ENCODE measurements at regions not wholly inside any gene's neighbourhood (a gene's known extent, or its start where the extent isn't known, plus 50 kb on each side); places are given as distances from the start of the nearest gene placed in this dataset.

- Mint-ChIP-seq H3K27ac (no peak overlapping the region), H3K27me3 (no peaks in the 10 kb centered on the region), H3K4me3 (ENCODE audit: low read depth) (no peak overlapping the region), H3K36me3 (ENCODE audit: insufficient read depth) (no peaks in the 10 kb centered on the region), H3K4me1 (ENCODE audit: low read depth) (peaks cover 8% of the 10 kb centered on the region), H3K9me3 (ENCODE audit: low read depth) (no peaks in the 10 kb centered on the region)
- no peak for TF ChIP-seq CTCF (IDR thresholded peaks at IDR 0.05; ENCODE audit: unreplicated experiment)
- no peak for DNase-seq (ENCODE audit: low spot score, unreplicated experiment)
Observed at GRCh38 chr3:191961022-191961421, 500.1 kb downstream of the PYDC2 start.

- TF ChIP-seq CTCF (IDR thresholded peaks at IDR 0.05; ENCODE audit: unreplicated experiment) = no peak
- Mint-ChIP-seq H3K4me1 (ENCODE audit: low read depth) (peaks cover 8% of the 10 kb centered on the region), H3K36me3 (ENCODE audit: insufficient read depth) (no peaks in the 10 kb centered on the region), H3K27me3 (no peaks in the 10 kb centered on the region), H3K27ac (no peak overlapping the region), H3K4me3 (ENCODE audit: low read depth) (no peak overlapping the region), H3K9me3 (ENCODE audit: low read depth) (no peaks in the 10 kb centered on the region)
- DNase-seq (ENCODE audit: low spot score, unreplicated experiment) = no peak
Observed at GRCh38 chr3:191961529-191961928, 500.6 kb downstream of the PYDC2 start.

GRCh38 chr3:191962324-191962723, 501.4 kb downstream of the PYDC2 start:
- no peaks in the 10 kb centered on the region for H3K27me3 Mint-ChIP-seq
- TF ChIP-seq CTCF (IDR thresholded peaks at IDR 0.05; ENCODE audit: unreplicated experiment) = no peak
- no peak for DNase-seq (ENCODE audit: low spot score, unreplicated experiment)
- no peak overlapping the region for H3K4me3 Mint-ChIP-seq (ENCODE audit: low read depth)
- H3K9me3 Mint-ChIP-seq (ENCODE audit: low read depth) = no peaks in the 10 kb centered on the region
- H3K27ac Mint-ChIP-seq = no peak overlapping the region
- peaks cover 8% of the 10 kb centered on the region for H3K4me1 Mint-ChIP-seq (ENCODE audit: low read depth)
- no peaks in the 10 kb centered on the region for H3K36me3 Mint-ChIP-seq (ENCODE audit: insufficient read depth)

GRCh38 chr3:191963182-191963581, 502.2 kb downstream of the PYDC2 start:
- Mint-ChIP-seq H3K4me1 (ENCODE audit: low read depth) (peaks cover 8% of the 10 kb centered on the region), H3K27me3 (no peaks in the 10 kb centered on the region), H3K9me3 (ENCODE audit: low read depth) (no peaks in the 10 kb centered on the region), H3K4me3 (ENCODE audit: low read depth) (no peak overlapping the region), H3K27ac (no peak overlapping the region), H3K36me3 (ENCODE audit: insufficient read depth) (no peaks in the 10 kb centered on the region)
- TF ChIP-seq CTCF (IDR thresholded peaks at IDR 0.05; ENCODE audit: unreplicated experiment) = no peak
- no peak for DNase-seq (ENCODE audit: low spot score, unreplicated experiment)

- DNase-seq (ENCODE audit: low spot score, unreplicated experiment) = no peak
- H3K4me1 Mint-ChIP-seq (ENCODE audit: low read depth) = peaks cover 3% of the 10 kb centered on the region
- no peak overlapping the region for H3K4me3 Mint-ChIP-seq (ENCODE audit: low read depth)
Observed at GRCh38 chr3:191966556-191966955, 505.6 kb downstream of the PYDC2 start.

More at GRCh38 chr3:191966556-191966955, 505.6 kb downstream of the PYDC2 start:
- no peaks in the 10 kb centered on the region for H3K9me3 Mint-ChIP-seq (ENCODE audit: low read depth)
- H3K27ac Mint-ChIP-seq = no peak overlapping the region
- H3K36me3 Mint-ChIP-seq (ENCODE audit: insufficient read depth) = no peaks in the 10 kb centered on the region
- no peak for TF ChIP-seq CTCF (IDR thresholded peaks at IDR 0.05; ENCODE audit: unreplicated experiment)
- H3K27me3 Mint-ChIP-seq = no peaks in the 10 kb centered on the region
